Stimulated activated CD4-positive, alpha-beta T cell treated with anti-CD3 and anti-CD28 coated beads, Interleukin-4, amount 100 ng/mL, for 24 hours (primary cell): ENCODE measurements at regions not wholly inside any gene's neighbourhood (a gene's known extent, or its start where the extent isn't known, plus 50 kb on each side); places are given as distances from the start of the nearest gene placed in this dataset.
"Not testable (repeated sequence)": the region's sequence is repeated elsewhere in the genome, so short reads cannot be mapped to it uniquely, and the experiment has no call there.

Source experiments
- DNase-seq: peaks from one replicate; pipeline ENCODE4 v3.0.0-alpha.2; 2020

GRCh38 chr15:39230205-39230907 is 350.5 kb upstream of the THBS1 start:
- DNase-seq, result no peak

GRCh38 chr15:39230908-39231285 is 350.0 kb upstream of the THBS1 start:
- no peak for DNase-seq

- DNase-seq, result no peak
Measured at GRCh38 chr15:39232512-39232911, 348.4 kb upstream of the THBS1 start.

- DNase-seq, result no peak
Measured at GRCh38 chr15:39235084-39235795, 345.6 kb upstream of the THBS1 start.

GRCh38 chr15:39236375-39236774 is 344.5 kb upstream of the THBS1 start:
- DNase-seq, result no peak

GRCh38 chr15:39238443-39238842 is 342.4 kb upstream of the THBS1 start:
- DNase-seq, result no peak

GRCh38 chr15:39239562-39239961 is 341.3 kb upstream of the THBS1 start:
- no peak for DNase-seq

GRCh38 chr15:39242345-39242744 is 338.5 kb upstream of the THBS1 start:
- DNase-seq, result no peak

- no peak for DNase-seq
Measured at GRCh38 chr15:39243396-39243795, 337.5 kb upstream of the THBS1 start.

- no peak for DNase-seq
Measured at GRCh38 chr15:39244776-39245175, 336.1 kb upstream of the THBS1 start.

- DNase-seq, result no peak
Measured at GRCh38 chr15:39246523-39246922, 334.4 kb upstream of the THBS1 start.

GRCh38 chr15:39247574-39247973 is 333.3 kb upstream of the THBS1 start:
- no peak for DNase-seq

GRCh38 chr15:39248204-39248603 is 332.7 kb upstream of the THBS1 start:
- DNase-seq, result no peak

- no peak for DNase-seq
Measured at GRCh38 chr15:39250001-39250400, 330.9 kb upstream of the THBS1 start.

GRCh38 chr15:39250460-39251186 is 330.3 kb upstream of the THBS1 start:
- no peak for DNase-seq

GRCh38 chr15:39251413-39252133 is 329.3 kb upstream of the THBS1 start:
- DNase-seq, result no peak

GRCh38 chr15:39252134-39252470 is 328.8 kb upstream of the THBS1 start:
- DNase-seq, result no peak

GRCh38 chr15:39253552-39253951 is 327.3 kb upstream of the THBS1 start:
- DNase-seq, result no peak

GRCh38 chr15:39254181-39254580 is 326.7 kb upstream of the THBS1 start:
- no peak for DNase-seq

- DNase-seq, result no peak
Measured at GRCh38 chr15:39255760-39256159, 325.1 kb upstream of the THBS1 start.

GRCh38 chr15:39260391-39260790 is 320.5 kb upstream of the THBS1 start:
- no peak for DNase-seq

GRCh38 chr15:39260791-39261190 is 320.1 kb upstream of the THBS1 start:
- no peak for DNase-seq

- not testable (repeated sequence) for DNase-seq
Measured at GRCh38 chr15:39261397-39262183, 319.3 kb upstream of the THBS1 start.
